GM20431 (cell line): ENCODE measurements at regions not wholly inside any gene's neighbourhood (a gene's known extent, or its start where the extent isn't known, plus 50 kb on each side); places are given as distances from the start of the nearest gene placed in this dataset.

Experiments
- in situ Hi-C: fragments of 300-500 bp; cut with MseI, MboI; formaldehyde crosslinking; loops from one replicate; pipeline ENCODE4 v1.15.0; 2020; ENCODE audit warnings: low sequenced_read_pairs; ENCODE audit not compliant: unreplicated experiment

DNA sequence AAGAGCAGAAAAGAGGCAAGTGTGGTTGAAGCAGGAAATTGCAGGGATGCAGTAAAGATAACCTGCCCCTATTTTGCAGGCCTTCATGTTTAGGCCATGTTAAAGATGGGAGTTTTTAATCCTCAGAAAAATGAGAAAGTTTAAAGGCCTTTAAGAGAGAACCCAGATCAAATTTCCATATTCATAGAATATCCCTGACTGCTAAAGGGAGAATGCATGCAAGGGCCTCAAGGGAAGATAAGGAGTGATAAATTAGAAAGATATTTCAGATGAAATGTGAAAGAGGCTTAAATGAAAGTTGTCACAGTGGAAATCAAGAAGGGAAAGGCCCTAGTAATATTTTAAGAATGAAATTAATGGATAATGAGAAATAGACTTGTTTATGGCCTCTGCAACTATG is 292.1 kb downstream of the SATB1 start:
- in situ Hi-C loops = no loop called here

DNA sequence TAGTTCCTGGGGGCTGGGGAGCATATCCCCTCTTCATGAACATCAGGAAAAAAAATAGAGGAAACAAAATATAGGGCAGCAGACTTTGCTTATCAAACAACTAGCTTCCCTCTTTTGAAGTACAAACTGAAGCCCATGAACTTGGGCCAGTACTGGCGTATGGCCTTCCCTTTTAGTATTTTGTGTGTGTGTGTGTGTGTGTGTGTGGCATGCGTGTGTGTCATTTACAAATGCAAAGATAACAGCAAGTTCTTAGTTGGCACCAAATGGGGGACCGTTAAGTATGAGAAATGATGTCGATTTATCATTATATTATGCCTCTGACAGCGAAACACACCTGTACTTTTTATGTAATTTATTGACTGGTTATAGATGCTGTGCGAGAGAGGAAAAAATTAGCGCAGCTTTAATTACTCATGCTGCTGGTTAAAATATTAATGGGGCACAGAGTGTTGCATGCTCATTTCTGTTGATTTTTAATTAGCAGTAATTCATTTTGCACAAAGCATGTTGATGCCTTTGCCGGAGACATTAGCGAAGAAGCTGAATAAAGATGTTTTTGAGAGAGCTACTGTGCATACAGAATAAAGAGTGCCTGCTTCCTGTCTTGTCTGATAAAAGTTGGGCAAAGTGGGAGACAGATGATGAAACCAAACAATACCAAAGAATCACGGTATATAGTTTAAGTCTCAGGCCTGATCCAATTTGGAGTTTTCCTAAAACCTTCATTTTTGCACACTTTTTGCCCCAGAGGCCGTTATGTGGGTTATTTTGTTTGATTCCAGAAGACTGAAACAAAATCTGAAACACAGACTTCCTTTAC is 297.1 kb downstream of the SATB1 start:
- in situ Hi-C loops = no loop called here

DNA sequence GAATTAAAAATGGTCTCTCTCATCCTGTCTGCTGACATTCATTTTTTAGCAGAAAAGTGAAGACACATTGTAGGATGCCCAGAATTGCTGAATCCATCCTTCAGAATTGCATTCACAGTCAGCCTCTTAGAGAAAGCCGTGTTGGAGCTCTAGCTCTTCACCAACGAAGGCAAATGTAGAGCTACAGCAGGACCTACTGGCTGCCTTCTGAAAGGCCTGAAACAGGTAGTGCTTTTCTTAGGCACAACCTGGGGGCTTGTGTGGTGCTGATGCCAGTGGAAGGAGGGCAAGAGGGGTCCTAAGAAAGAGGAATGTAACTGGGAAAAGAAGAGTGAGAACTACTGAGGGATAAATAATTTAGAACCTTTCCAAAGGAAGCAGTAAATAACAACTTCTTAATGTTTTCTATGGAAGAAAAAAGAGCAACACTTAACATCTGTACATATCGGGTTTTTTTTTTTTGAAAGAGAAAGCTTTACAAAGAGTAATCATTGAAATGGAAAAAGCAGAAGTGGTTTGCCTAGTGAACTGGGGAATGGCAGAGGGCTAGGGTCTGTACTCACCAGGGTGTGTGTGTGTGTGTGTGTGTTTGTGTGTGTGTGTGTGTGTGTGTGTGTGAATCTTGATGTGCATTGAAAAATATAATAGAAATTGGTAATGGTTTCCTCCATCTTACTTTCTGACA is 297.8 kb downstream of the SATB1 start:
- in situ Hi-C loops = no loop called here

DNA sequence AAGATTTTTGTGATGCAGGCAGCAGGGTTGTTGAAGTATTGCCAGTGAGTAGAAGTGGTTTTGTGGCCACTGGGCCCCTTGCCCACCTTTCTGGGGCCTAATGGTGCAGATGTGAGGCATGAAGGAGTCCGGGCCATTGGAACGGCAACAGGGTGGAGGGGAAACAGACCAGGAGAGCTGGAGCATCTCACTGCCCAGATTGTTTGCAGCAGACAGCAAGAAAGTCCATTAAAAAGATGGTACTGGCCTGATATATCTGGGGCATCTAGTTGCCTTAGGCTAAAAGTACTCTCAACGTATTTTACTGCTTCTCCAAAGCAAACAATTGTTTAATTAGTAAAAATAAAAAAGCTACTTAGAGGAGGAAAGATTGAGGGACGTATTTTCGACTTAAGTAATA is 298.4 kb downstream of the SATB1 start:
- in situ Hi-C loops = no loop called here

DNA sequence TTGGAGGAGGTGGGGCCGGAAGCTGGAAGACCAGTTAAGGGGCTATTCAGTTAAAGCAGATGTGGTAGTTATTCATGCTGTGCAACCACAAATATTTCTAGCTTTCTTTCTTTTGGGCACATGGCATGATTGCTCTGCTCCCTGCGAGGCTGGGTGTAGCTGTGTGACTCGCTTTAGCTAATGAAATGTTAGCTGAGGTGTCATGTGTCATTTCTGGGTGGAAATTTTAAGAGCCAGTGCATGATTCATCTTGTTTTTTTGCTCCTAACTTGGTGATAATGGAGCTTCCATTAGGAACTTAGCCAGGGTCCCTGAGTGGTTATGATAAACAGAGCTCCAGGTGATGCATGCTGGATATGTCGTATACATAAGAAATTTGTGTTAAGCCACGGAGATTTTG is 300.6 kb downstream of the SATB1 start:
- in situ Hi-C loops = no loop called here

DNA sequence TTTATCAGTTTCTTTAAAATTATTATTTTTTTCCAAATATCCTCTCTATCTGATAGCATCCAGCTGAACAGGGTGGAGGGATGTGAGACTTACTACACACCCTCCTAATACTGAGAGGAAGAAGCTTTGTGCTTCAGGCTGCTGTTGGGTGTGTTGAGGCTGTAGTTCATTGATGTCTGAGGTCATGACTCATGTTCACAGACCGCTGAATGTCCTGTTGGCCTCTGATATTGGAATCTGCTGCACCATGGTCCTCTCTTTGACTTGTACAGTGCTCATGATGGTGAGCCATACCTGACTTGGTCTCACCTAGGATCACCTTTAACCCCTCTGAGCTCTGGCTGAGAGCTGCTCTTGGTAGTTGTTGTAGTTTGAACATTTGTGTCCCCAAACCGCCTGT is 302.9 kb downstream of the SATB1 start:
- in situ Hi-C loops = no loop called here

DNA sequence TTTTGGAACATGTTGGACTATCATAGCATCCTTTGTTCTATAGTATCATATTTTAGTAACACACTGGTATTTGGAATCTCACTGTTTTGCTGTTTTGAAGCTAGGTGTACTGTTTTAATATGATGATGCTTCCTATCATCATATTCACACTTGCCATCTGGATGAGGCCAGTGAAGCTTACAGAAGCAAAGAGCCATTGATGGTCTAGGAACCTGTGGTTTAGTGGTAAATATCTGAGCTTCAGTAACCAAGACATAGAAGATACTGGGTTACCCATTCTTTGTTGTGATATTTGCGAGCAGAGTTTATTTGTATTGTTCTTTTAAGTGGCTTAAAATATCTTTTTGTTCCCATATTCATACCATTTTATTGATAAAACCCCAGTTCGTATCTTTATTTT is 304.1 kb downstream of the SATB1 start:
- in situ Hi-C loops = no loop called here

DNA sequence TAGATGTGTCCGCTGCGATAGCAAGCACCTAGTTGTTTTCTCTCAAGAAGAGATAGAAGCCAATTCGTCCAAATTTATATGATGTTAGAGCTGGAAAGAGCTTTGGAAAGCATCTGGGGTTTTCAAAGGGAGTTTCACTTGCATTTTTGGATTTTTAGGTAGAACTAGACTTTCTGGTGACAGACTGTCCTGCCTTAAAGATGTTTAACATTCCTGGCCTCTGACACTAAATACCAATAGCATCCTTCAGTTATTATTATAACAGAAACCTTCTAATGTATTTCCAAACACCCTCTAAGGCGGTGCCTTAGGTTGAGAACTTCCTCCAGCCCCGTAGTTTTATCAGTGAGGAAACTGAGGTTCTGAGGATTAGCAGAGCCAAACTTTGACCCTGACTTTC is 305.3 kb downstream of the SATB1 start:
- in situ Hi-C loops = no loop called here

DNA sequence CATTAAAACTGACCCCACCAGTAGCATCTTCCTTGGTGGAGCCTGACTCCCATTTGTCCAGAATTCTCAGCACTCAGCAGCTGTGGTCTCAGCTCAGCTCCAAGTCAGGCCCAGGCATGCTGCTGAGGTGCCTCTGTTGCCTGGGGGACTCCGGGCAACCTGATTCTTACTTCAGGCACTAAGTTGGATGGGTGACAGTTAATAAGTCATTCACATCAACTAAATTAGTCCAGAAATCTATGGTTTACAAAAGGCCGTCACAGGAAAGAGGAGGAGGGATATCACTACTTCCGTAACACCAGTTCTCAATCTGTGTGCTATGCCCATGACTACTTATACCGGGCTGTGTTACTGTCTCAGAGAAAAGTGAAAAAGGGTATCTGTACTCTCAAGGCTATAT is 310.2 kb downstream of the SATB1 start:
- in situ Hi-C loops = no loop called here

DNA sequence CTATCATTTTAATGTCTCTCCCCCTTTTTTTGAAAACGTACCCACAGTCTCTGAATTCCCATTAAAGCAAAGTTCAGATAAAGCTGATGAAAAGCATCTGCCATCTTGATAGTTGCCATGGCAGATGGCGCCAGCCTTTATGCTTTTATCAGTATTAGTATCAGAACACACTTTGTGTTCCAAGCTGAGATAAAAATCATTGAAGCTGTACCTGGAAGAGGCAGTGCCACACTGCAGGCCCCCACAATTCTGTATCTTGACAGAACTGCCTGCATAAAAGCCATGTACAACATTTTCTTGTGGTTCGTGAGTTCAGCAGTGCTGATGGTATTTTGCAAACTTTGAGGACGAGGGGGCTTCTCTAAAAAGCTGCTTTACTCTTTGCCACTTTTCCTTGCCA is 311.7 kb downstream of the SATB1 start:
- in situ Hi-C loops = no loop called here

DNA sequence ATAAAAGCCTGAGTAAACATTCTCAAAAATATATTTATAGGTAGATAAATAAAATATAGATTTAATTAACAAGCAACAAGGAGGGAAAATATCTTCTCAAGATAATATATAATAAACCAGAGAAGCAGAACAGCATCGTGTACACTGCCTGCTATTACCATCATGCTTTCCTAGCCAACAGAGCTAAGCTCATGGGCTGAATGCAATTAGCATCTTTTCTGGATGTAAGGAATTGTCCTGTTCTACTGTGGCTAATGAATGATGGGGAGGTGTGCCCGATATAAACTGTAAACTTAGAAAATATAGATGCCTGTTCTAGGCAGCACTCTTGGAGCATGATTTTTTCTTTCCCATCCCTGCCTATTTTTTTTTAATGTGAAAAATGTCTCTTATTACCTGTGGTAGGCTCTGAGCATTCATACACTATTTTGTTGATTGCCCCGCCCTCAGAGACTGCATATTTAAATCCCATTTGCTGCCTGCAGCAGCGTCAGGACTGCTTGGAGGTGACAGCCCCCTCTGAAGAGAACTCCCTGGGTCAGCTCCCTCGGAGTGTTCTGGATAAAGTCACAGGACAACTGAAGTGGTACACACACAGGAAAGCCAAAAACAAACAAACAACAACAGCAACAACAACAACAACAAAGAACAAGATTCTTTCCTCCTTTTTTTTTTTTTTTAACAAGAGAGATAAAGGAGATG is 312.3 kb downstream of the SATB1 start:
- in situ Hi-C loops = no loop called here

DNA sequence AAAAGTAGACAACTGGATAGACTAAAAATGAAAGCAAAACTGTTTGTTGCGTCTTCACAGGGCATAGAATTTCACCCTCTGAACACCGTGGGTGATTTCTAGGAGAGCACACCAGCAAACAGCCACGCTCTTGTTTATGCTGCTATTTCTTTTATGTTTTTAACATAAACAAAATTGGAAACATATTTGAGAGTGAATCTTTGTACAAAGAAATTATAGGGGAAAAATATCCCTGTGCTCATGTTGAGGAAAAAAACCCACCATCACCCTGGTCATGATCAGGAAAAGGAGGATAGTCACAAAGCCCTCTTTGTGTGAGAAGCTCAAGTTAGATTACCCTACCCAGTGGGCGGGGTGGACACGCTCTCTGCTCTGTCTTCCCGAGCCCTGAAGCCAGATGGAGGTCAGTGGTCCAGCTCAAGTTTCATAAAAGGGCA is 313.3 kb downstream of the SATB1 start:
- in situ Hi-C loops = no loop called here

DNA sequence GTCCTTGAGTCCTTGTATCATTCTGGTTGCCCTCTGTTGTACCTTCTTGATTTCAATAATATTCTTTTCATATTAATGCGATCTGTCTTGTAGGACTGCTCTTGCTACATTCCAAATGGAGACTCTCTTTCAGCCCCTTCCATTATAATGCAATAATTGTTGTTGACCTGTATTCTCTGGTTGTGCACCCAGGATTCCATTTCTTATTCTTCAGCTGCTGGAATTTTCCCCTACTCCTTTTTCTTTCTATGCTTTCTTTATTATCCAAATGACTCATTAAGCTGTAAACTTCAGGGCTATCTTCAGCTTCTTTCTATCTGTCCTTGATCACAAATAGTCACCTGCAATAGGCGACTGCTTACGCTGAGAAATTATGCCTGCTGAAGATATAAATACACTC is 321.5 kb downstream of the SATB1 start:
- in situ Hi-C loops = no loop called here

DNA sequence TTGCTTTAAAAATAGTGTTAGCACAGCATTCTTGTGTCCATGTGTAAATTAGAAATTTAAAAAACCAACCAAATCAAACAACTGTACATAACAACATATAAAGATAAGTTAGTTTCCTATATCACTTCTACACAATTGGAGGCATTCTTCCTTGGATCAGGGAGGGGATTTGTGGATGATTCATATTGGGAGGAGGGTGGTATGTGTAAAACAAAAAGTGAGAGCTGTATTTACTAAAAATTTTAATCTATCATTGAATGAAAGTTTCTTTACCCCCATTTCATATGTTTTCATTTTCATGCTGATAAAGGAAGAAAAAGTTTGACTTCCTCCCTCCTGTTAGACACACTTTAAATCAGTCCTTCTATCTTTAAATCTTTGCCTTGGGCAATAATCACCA is 325.0 kb downstream of the SATB1 start:
- in situ Hi-C loops = no loop called here

DNA sequence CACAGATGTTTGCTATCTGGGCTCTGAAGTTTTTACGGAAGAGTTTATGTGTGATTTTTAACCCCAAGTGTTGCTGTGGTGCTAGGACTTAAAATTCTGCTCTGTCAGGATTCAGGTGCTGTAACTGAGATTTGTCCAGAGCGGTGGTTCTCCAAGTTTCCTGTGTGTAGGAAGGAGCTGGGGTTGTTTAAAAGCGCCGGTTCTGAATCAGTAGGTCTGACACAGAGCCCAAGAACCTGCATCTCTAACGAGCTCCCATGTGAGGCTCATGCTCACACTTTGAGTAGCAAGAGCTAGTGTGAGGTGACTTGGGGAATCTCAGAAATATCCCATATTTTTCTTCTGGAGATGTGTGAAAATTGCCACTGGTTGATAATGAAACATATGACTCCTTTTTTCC is 325.5 kb downstream of the SATB1 start:
- in situ Hi-C loops = no loop called here

DNA sequence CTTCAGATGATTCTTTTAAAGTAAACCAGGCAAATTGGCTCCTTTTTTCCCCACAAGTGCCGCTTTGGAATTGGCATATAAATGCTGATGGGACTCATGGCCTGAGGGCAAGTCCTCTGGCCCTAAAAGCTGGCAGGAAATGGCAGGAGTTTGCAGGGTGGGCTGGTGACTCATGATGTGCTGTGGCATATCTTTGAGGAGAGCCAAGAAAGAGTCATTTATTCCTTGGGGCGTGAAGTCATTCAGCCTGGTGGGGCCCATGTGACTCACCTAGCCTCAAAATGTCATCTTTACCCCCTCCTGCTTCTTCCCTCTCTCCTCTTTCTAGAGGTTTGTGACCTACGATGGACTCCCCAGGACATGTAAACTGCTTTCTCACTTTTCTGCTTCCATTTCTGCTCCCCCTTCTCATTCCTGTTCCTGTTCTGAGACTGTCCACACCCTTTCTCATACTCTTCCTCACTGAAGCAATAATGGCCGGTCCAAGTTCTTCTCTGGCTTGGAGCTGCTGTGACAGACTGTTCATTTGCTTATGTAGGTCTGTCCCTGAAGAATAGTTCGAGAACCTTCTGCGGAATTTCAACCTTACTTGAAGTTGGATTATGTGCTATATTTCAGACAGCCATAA is 326.1 kb downstream of the SATB1 start:
- in situ Hi-C loops = no loop called here

DNA sequence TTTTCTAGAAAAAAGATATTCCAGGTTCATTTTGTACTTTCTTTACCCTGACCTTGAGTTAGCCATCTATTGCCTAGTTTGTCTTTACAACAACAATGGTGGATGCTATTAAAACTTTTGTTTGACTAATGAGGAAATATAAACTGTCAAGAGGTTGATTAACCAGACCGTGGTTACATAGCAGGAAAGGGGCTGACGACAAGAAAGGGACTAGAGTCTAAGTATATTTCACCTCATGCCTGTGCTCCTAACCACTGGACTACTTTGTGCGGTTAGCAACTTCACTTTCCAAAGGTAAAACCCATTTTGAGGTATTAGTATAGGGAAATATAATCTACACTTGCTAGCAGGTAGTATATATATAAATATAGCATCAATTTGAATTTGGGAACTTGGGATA is 327.1 kb downstream of the SATB1 start:
- in situ Hi-C loops = no loop called here

DNA sequence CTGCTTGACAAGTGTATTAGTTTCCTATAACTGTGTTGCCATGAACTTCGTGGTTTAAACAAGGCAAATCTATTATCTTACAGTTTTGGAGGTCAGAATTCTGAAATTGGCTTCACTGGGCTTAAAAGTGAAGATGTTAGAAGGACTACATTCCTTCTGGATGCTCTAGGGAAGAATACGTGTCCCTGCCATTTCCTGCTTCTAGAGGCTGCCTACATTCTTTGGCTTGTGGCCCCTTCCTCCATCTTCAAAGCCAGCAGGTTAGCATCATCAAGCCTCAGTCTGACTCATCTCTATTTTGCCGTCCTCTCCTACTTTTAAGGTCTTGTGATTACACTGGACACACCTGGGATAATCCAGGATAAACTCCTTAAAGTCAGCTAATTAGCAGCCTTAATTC is 327.7 kb downstream of the SATB1 start:
- in situ Hi-C loops = no loop called here

DNA sequence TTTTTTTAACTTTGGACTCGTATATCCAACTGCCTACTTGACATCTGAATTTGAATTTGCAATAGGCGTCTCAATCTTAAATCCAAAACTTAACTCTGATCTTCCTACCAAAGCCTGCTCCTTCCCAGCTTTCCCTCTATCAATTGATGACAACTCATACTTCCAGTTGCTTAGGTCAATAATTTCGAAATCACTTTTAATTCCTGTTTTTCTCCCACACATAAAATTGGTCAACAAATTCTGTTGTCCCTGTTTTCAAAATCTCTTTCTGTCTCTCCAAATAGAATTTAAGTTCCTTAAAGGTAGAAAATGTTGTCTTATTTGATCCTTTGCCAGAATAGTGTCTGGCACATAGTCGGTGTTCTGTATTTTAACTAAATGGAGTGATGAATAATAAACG is 332.4 kb downstream of the SATB1 start:
- in situ Hi-C loops = no loop called here

DNA sequence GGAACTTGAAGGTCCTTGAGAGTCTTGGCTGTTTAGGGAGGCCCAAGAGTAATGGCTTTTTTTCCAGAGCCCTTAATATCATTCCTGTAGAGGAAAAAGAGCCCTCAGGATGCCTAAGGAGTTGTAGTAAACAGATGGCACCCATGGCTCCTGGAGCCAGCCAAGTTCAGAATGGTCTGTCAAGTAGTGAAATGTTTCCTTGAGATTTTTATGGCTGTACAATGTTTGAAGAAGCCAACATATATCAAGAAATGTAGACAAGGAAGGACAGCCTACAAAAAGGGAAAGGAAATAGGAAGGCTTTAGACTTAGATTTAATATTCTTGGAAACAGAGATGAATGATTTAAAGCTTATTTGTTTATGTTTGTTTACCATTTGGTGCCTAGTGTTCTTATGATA is 334.8 kb downstream of the SATB1 start:
- in situ Hi-C loops = no loop called here

DNA sequence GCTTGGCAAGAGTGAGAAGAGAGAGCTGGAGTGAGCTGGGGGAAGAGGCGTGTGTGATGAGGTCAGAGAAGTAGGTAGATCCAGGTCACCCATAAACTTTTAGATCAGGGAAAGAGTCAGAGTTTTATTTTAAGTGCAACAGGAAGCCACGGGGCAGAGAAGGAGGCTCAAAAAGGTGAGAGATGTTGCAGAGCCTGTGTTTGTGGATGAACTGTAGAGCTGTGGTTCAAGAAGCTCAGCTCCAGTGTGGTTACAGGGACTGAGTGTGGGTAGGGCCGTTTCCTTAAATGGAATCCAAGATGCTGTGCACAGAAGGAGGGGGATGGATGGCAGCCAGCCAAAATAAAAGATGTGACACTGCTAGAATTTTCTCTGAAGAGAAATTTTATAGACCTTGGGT is 337.2 kb downstream of the SATB1 start:
- in situ Hi-C loops = no loop called here
